ENCODE measurements at regions not wholly inside any gene's neighbourhood (a gene's known extent, or its start where the extent isn't known, plus 50 kb on each side); places are given as distances from the start of the nearest gene placed in this dataset.

DNA sequence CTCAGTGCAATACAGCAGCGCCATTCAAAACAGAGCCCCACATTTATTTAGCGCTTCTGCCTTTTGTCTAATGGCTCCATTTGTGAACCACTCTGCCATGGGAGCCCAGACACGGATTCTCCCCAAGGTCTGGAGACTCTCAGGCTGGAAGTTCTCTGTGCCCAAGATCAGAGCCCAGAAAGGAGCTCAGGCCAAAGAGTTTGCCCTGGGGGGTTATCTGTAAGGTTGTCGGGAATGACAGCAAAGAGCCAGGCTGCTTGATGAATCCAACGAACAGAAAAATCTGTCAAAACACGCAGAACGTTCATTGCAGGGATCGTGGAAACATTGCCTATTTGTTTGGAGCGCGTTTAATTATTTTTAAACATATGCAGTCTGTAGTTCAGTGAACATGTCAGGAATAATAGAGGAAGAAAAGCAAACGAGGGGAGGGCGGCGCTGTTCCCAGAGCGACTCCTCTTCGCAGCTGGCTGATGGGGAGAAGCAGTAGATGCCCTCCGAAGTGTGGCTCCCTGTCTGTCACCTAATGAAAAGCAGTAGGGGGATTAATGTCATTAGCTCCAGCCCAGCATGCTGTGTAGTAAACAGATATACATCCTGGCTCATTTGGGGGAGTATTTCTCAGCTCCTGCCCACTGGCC is 464.9 kb upstream of the MPDZ start:
- no peak for FAIRE-seq

DNA sequence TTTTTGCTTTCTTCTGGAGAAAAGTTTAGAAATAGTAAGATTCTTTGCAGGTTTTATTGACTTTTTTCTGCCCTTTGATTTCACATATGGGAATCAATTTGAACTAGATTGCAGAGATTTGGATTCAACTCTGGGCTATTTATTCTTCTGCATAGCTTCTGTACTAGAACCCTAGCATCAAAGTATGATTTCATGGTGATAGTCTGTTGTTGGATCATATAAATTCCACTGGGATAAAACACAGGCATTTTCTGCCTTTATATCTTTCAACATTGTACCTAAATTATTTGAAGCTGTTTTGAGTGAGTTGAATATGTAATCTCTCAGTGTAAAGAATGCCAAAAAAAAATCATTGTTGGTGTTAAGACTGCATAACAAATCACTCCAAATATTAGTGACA is 458.4 kb upstream of the MPDZ start:
- FAIRE-seq = no peak

DNA sequence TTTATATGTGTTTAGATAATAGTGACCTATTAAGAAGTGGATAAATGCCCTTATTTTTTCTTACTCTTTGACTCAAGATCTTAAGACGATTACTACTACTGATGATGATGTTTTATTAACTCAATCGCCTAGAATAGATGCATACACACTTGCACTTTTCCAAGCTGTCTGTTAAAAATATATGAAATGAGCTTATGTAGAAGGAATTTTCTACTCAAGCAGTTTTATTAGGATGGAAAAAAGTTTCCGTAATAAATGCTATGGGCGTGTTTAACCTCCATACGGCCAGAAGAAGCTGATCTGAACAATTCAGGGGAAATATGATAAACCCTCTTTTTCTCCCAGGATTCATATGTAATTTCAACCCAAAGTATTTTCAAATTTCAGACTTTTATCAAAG is 455.7 kb upstream of the MPDZ start:
- FAIRE-seq = no peak

DNA sequence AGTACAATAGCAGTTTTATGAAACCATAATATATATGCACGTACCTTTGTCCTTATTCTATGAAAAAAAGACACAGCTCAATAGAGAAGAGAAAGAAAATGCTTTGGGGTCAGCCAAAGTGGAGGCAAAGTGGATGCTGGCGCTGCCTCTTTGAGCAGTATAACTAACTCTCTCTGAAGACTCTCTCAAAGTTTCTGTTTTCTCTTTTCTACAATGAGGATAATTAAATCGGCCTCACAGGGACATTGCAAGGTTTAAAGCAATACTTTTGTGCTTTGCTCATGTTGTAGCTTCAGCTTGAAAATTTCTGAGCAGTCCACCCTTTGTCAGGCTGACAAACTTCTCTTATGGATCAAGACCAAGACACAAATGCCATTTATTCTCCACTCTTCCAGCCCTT is 455.1 kb upstream of the MPDZ start:
- FAIRE-seq = no peak

DNA sequence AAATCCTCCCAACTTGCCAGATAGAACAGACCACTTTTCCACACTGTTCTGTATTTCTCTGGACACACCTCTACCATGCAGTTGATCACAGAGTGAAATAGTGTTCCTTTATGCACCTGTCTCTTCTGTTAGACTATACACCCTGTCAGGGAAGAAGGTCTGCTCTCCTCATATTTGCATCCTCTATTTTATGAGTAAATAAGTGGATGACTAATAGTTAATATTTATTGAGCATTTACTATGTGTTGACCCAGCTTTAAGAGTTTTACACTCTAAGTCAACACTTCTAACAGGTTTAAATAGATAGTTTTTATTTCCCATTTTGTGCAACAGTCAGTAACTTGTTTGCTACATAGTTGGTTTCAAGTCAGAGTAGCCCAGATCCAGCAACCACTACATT is 452.8 kb upstream of the MPDZ start:
- no peak for FAIRE-seq

DNA sequence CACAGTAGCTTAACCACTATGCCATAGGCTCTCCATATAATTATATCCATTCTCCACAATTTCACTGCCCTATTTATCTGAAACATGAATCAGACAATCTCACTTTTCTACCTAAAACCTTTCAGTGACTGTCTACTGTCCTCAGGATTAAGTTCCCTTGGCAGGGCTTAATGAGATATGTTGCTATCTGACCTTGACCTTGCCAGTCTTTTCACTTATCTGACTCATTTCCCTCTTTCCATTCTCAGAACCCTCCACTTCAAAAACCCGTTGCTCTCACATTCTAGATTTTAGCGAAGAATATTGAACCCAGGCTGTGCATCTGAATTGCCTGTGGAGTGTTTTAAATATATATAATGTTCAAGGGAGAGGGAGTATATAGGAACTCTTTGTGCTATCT is 452.1 kb upstream of the MPDZ start:
- FAIRE-seq = no peak

DNA sequence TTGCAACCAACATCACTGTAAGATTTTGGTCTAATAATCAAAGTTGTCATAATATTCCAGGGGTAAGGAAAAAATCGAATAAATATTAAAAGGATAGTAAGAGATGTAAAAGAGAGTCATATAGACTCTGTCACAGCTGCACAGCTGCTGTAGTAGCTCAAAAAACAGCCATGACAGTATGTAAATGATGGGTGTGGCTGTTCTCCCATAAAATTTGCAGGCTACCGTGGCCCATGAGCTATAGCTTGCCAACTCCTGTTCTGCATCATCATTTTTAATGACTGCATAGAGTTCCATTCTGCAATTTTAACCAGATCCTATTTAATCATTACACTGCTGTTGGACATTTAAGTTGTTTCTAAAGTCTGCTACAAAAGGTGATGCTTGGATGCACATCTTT is 450.5 kb upstream of the MPDZ start:
- FAIRE-seq = no peak

DNA sequence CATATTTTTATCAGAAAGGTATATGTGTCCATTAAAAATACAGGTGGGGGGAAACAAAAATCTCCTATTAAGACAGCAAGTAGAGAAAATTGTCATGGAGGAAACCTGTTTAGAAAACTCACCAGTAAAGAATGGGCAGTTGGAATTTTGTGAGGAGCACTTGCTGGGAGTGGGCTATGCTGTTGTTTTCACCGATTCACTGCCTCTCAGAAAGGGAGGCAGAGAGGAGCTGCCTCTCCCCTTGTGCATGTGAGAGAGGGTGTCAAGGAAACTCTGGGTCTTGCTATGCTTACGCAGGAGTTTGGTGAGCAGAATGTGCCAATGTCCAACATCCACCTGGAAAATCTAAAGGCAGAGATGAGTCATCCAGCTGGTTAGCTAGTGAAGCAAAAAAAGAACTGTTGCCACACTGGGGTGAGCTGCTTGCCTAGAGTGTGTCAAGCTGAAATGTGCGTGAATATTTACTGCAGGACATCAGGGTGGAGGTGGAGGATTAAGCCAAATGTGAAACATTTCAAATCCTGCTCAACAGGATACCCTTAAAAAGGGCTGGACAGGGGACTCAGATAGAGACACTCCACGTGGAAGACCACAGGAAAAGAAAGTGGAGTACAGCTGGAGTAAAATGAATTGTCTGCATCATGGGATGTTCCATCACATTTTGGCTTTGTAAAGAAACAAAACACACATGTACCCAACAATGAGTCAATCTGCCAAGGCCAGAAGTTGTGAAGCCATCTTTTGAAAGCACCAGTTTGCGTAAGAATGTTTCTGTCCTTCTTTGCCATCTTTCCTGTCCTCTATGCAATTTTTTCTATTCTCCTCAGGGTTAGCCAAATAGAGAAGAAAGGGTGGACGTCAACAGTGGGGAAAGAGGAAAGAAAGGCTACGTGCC is 449.7 kb upstream of the MPDZ start:
- no peak for FAIRE-seq

DNA sequence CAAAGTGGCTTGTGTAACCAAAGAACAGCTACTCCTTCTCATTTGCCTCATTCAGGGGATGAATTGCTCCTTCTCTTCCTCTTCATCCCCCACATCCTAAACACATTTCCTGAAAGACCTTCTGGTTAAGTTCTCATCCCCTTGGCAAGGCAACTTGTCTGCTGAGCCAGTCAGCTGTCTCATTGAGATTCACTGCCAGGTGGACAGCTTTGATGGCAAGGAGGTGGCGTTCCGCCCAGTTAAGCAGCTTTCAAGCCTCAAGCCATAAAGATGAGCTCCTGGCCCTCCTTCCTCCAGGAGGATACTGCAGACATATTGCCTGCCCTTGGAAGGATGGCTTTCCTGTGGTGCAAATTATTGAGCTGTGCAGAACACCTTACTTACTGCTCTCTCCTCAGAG is 448.6 kb upstream of the MPDZ start:
- no peak for FAIRE-seq

DNA sequence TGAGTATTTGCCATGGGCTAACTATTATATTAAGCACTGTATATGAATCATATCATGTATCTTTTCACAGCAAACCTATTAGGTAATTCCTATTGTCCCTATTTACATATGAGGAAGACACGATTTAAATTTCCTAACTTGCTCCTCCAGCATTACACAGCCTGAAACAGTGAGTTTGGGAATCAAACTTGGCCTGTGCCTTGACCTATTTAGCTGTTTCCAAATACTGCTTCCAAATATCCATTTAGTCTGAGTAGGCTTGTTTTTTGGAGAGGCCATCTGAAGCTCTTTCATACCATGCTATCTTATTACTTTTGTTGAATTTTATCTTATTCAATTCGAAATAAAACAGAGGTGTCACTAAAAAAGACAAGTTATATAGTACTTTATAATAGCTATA is 447.3 kb upstream of the MPDZ start:
- no peak for FAIRE-seq

DNA sequence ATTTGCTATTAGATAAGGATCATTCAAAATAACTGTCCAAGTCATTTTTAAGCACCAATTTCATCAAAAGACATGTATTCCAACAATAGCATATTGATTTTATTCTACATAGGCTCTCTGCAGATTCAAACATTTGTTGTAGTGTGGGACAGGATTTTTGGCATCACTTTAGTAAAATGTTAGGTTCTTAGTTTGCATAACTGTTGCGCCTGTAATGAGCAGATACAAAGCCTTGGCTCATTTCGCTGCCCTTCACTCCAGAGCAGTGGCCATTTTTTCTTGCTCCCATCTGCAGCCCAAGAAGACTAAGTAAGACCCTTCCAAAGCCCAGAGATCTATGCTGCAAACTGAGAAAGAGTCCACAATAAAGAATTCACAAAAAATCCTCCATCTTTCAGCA is 446.0 kb upstream of the MPDZ start:
- no peak for FAIRE-seq

DNA sequence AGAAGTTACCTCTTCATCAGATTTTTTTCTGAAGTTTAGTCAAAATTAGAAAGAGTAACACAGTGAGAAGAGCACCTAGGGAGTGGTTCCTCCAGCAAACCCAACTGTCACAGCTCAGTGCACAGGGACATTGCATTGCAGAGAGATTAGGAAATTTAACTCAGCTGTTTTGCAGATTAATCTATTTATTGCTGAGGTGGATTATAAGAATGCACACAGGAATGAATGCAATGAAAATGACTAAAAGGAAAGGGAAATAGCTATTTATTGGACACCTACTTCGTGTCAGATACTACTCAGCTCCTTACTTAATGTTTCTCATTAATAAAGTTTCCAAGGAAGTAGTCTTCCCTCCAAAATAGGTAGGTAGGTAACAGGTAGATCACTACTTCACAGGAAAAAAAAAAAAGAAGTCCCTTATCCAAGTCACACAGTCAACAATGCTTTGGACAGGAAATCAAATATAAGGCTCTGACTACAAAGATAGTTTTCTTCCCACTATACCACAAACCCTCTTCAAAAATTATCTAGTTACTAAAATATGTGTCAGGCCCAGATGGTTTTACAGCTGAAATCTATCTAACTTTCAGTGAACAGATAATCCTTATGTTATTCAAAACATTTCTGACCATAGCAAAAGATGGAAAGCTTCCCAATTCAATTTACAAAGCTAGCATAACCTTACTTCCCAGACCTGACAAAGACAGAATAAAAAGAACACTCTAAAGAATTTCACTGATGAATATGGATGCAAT is 442.2 kb upstream of the MPDZ start:
- FAIRE-seq = no peak

DNA sequence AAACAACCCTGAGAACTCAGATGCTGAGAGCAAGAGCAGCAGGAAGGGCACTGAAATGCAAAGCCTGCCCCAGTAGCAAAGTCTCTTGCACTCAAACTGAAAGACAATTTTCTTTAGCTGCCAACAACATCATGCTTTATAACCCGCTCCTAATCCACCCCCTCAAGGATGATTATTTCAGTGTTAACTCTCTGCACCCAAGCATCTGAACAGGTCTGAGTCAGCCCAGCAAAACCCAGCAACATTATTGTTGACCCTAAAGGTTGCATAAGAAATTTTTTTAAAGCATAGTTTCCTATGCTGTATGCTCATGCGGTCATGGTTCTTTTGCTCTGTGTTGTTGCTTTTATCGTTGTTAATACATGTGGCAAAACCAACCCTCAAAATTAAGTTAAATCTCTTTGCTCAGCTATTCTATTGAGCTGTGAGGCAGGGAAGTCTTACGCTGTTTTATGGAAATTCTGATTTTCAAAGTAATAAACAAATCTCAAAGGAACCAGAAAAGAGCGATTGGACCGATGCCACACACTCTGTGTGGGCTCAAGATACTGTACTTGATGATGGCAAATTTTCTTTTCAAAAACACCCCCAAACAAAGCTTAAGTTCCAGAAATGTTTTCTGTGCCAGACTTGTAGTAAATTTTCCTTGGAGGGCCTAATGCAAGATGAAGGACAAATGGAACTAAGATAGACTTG is 440.6 kb upstream of the MPDZ start:
- FAIRE-seq = no peak

DNA sequence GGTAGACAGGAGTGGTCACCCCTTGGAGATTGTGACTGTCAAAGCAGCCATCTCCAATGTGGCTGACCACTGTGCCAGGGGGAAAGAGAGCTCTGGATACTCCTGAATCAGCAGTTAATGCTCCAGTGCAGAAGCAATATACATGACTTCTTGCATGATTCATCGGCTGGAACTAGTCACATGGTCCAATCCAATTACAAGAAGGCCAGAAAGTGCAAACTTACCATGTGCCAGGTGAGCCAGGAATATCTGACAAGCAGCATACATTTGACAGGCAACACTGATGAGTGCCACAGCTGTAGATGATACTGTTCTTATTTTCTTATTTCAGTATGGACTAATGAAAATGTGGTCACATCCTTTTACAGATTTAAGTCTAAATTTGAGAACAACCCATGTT is 440.0 kb upstream of the MPDZ start:
- FAIRE-seq = no peak

DNA sequence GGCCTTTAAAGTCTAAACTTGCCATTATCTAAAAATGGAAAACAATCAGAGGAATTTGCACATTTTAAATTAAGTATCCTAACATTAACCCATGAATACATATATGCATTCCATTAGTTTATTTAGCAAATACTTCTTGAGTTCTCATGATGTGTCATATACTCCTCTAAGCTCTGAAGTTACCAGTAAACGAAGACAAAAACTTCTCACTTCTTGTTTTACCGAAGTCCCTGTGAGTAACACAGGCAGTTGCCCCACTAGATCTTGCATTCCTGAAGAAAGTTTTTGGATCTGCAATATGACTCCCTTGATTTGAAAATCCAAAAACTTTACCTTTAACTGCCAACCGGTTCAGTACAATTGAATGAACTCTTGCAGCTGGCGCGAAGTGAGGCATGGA is 439.0 kb upstream of the MPDZ start:
- FAIRE-seq = no peak

DNA sequence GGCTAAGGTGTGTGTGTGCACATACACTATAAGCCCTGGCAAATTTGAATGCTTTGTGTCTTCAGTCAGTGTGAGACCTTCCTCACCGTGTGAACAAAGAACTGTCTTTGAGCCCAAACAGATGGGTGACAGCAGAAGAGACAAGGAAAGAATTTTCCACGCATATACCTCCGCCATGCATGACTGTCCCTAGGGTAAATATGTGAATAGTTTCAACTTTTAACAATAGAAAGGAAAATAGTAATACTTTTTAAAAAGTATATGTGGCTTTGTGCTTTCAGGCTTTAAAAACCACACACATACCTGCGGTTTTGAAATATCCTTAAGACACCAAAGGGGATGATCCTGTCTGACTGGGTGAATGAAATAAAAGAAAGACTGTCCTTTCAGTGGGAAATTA is 438.6 kb upstream of the MPDZ start:
- no peak for FAIRE-seq

DNA sequence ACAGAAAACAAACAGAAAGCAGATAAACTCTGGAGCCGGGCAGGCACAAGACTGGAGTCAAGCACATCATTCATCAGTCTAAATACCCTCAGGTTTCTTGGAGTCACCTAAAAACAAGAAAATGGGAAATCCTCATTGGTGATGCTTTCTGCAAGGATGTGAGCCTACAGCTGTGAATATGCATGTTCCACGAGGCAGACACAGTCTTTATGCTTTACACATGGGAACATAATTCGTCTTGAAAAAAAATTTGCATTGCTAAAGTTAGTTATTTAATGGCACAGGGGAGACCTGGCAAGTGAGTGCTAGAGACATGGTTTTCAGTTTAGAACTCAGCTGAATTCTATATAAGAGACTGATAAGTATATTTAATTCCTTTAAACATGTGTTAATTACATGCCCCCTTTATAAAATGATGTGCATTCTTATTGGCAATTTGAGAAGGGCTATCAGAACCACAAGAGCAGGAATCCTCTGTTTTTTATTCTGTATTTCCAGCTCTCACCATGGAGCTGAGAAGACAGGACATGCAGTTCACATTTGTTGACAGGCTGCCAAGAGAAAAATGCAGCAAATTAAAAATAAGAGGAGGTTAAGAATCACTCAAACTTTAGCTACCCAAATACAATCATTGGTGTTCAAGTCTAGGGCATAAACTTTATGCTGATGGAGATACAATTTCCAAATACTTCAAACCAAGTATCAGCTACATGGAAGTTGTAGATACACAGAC is 438.0 kb upstream of the MPDZ start:
- FAIRE-seq = no peak

DNA sequence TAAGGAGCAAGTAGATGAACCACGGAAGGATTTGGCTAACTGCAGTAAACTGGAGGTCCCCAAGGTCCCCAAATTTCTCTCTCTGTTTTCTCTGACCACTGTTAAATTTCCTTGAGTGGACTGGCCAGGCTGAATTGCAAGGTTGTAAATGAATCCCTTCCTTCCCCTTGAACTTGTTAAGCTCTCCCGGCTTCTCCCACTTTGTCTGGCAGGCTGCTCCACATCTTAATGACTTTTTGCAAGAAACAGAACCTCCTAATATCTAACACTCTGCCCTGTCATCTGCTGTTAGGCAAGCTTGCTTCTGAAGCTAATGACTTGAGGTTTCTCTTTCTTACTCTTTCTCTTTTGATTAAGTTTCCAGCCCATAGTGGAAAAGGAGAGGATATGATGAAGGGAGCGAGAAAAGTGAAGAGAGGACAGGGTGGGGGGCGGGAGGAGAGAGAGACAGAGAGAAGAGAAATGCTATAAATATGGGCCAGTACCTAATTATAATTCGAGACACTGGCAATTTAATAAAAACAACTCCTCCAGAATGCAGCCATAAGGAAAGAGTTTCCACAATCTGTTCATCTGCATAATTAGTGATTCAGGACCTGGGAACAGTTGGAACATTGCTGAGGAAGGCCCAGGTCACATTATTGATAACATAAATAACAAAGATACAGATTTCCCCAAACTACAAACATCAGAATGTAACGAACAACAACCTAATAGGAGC is 437.3 kb upstream of the MPDZ start:
- FAIRE-seq = no peak

DNA sequence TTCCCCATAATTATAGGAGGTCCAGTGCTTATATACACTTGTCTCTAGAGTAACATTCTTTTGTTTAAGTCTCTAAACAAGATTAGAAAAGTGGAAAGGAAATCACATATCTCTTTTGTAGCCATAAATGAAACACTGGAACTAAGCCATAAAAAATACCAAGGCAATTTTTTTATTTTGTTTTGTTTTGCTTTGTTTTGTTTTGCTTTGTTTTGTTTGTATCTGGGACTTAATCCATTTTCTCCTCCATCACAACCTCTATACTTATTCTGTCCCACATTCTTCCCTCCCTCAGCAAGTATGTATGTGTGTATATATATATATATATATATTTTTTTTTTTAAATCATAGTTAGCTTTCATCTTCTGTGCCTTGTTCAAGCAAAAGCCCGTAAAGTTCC is 436.6 kb upstream of the MPDZ start:
- no peak for FAIRE-seq

DNA sequence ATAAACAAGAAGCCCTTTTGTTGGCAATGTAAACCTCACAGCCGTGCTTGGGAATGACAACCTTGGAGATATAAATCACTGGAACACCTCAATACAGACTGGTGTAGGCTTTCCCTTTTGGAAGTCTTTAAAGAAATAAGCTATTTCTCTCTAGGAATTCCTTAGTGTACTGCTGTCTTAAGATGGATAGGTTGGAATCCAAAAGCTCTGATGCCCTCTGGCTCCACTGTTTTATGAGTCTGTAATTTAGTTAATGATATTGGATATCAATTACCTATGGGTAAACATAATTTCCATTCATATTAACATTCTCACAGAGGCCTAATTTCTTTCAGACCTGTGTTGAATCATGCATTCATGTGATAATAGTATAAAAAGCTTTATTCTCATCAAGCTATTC is 435.9 kb upstream of the MPDZ start:
- FAIRE-seq = no peak

DNA sequence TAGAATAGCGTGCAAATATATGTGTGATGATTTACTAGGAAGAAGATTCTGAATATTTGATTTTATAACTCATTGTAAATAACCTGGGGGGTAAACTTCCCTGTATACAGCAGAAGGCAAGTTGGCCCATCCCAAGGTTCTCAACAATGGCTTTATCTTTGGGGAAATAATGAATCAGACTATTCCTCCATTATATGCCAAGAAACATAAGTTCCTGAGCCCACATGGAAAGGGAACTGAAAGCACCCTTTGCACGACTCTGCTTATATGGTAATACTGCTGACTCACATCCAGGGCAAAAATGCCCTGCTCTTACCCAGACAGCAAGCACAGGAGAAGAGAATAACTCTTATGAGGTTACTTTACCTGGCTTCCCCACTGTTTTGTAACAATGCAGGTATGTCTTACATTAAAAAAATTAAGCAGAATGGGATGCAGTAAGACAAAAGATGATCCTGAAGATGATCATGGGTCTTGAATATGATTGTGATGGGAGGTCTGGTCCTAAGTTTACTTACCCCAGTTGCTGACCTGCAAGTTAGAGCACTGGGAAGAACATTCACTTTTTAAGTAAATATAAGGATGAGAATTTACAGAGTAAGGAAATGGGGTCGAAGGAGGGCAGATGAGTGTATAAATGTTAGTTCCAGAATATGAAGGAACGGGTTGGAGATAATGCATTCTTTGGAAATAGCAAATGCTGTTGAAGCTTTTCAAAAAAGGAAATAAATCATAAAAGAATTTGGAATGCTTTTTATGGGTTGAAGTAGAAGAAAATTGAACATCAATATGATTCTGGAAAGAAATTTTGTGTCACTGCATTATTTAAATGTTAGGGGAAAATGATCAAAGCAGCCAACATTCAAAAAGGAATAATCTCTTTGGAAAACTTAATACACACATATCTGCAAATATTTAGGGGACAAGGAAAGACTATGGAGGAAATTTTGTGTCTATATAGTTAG is 428.4 kb upstream of the MPDZ start:
- FAIRE-seq = no peak

All from A204.1 (cell line).